ENCODE measurements at regions not wholly inside any gene's neighbourhood (a gene's known extent, or its start where the extent isn't known, plus 50 kb on each side); places are given as distances from the start of the nearest gene placed in this dataset.

DNA sequence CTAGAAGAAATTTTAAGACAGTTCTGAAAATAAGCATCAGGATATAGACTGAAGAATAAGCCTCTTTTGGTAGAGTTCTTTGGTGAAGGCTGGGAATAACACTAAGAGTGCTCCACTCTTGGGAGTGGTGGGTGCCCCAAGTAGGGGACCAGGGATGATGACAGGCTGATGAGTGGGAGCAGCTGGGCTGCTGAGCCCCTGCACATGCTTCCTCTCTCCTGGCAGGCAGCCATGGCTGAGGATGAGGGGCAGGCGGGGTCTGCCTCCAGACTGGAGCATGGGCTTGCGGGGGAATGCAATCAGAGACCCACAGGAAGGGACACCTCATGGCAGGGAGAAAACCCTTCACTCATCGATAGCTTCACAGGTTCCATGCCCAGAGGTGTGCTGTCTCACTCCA lies 72.6 kb upstream of the RORA start:
- Mint-ChIP-seq H3K4me1 (ENCODE audit: low read depth) (no peaks in the 10 kb centered on the region), H3K27ac (no peak overlapping the region), H3K36me3 (ENCODE audit: low read depth) (no peaks in the 10 kb centered on the region), H3K27me3 (peaks cover 10% of the 10 kb centered on the region), H3K4me3 (no peak overlapping the region), H3K9me3 (no peaks in the 10 kb centered on the region)
- intact Hi-C loops (cut with micrococcal nuclease), result no loop called here
- no peak for ATAC-seq
- no peak for DNase-seq
- TF ChIP-seq, protein P1, sequence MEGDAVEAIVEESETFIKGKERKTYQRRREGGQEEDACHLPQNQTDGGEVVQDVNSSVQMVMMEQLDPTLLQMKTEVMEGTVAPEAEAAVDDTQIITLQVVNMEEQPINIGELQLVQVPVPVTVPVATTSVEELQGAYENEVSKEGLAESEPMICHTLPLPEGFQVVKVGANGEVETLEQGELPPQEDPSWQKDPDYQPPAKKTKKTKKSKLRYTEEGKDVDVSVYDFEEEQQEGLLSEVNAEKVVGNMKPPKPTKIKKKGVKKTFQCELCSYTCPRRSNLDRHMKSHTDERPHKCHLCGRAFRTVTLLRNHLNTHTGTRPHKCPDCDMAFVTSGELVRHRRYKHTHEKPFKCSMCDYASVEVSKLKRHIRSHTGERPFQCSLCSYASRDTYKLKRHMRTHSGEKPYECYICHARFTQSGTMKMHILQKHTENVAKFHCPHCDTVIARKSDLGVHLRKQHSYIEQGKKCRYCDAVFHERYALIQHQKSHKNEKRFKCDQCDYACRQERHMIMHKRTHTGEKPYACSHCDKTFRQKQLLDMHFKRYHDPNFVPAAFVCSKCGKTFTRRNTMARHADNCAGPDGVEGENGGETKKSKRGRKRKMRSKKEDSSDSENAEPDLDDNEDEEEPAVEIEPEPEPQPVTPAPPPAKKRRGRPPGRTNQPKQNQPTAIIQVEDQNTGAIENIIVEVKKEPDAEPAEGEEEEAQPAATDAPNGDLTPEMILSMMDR (IDR thresholded peaks at IDR 0.05), result no peak
- ChIA-PET CTCF (no interaction called here), POLR2A (no interaction called here)

DNA sequence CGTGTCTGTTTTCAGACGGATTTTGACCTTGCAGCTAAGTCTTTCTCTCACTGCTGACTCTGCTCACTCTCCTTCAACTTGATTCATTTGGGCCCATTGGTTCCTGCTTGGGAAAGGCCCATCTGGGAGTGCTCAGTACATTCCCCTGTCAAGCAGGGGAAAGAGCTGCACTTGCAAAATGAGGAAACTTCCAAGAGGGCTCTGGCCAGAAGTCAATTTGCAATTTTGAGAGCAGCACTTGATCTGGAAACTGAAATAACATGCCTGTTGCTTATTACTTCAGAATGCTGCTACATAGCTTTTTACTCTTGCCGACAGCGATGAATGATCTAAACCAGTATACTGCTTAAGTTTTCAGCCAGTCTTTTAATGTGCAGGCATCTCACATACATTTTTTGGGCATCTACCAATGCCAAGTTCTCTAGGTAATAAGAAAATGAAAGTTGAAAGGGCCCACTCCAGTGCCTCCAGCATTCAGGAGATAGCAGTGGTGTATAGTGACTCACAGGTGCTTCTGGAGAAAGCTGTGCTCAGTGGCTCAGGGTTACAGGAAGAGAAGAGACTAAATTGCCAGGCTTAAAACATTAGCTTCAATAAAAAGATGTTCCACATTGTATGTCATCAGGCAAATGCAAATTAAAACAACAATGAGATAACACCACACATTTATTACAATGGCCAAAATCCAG lies 70.1 kb upstream of the RORA start:
- H3K27ac Mint-ChIP-seq, result no peak overlapping the region
- H3K4me1 Mint-ChIP-seq (ENCODE audit: low read depth), result no peaks in the 10 kb centered on the region
- CTCF ChIA-PET, result interaction anchor here (1.6 kb wide), 1 partner anchor 10 kb away, joined by 4 read pairs; no protein-coding TSS in a partner anchor
- intact Hi-C loops (cut with micrococcal nuclease), result no loop called here
- POLR2A ChIA-PET, result interaction anchor here (0.6 kb wide), 1 partner anchor 46 kb away, joined by 3 read pairs; no protein-coding TSS in a partner anchor
- H3K27me3 Mint-ChIP-seq, result peaks cover 5% of the 10 kb centered on the region
- no peak overlapping the region for H3K4me3 Mint-ChIP-seq
- H3K9me3 Mint-ChIP-seq, result no peaks in the 10 kb centered on the region
- TF ChIP-seq, protein P1 (IDR thresholded peaks at IDR 0.05), result no peak
- DNase-seq, result no peak
- no peak for ATAC-seq
- no peaks in the 10 kb centered on the region for H3K36me3 Mint-ChIP-seq (ENCODE audit: low read depth)

DNA sequence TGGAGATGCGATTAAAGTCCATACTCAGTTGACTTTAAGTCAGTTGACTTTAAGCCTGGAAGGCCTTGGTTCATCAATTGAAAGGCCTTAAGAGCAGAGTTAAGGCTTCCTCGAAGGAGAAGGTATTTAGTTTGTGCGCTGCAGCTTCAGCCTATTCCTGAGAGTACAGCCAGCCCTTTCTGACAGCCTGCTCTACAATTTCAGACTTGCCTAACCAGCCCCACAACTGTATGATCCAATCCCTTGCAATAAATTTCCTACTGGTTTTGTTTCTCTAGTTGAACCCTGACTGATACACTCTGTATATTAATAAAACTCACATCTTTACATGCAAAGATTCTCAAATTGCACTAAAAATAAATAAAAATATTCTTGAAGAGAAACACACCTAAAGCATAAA lies 66.1 kb upstream of the RORA start:
- POLR2A ChIA-PET, result no interaction called here
- no peaks in the 10 kb centered on the region for H3K36me3 Mint-ChIP-seq (ENCODE audit: low read depth)
- DNase-seq (no peak), ATAC-seq (no peak)
- H3K27me3 Mint-ChIP-seq, result peaks cover 7% of the 10 kb centered on the region
- CTCF ChIA-PET, result no interaction called here
- H3K9me3 Mint-ChIP-seq, result no peaks in the 10 kb centered on the region
- no peaks in the 10 kb centered on the region for H3K4me1 Mint-ChIP-seq (ENCODE audit: low read depth)
- no peak overlapping the region for H3K27ac Mint-ChIP-seq
- intact Hi-C loops (cut with micrococcal nuclease), result no loop called here
- TF ChIP-seq, protein P1 (IDR thresholded peaks at IDR 0.05), result no peak
- no peak overlapping the region for H3K4me3 Mint-ChIP-seq

DNA sequence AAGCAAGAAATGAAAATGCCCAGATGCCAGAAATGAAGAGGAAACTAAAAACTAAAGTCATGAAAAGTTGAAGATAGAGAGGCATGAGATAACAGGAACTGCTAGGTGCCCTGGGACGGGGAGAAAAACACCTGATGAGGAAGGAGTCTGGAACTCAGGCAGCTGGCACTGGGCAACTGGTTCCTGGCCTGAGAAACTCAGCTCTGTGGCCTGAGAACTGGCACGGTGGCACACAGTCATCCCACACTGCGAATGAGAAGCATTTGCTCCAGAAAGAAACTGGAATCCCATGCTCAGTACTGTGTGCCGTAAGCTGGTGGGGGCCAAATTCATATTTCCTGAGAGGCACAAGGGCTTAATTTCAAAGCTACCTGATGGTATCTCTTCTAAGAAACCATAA lies 53.6 kb upstream of the RORA start:
- POLR2A ChIA-PET, result no interaction called here
- no peak for ATAC-seq
- H3K36me3 Mint-ChIP-seq (ENCODE audit: low read depth), result no peaks in the 10 kb centered on the region

DNA sequence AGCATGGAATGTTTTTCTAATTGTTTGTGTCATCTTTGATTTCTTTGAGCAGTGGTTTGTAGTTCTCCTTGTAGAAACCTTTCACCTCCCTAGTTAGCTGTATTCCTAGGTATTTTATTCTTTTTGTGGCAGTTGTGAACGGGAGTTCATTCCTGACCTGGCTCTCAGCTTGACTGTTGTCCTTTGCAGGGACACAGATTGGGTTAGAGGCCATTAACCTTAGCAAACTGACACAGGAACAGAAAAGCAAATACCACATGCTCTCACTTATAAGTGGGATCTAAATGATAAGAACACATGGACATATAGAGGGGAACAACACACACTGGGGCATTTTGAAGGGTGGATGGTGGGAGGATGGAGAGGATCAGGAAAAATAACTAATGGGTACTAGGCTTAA lies 52.2 kb upstream of the RORA start:
- CTCF ChIA-PET, result no interaction called here
- POLR2A ChIA-PET, result no interaction called here
- H3K9me3 Mint-ChIP-seq, result no peaks in the 10 kb centered on the region
- H3K36me3 Mint-ChIP-seq (ENCODE audit: low read depth), result no peaks in the 10 kb centered on the region
- DNase-seq (no peak), ATAC-seq (no peak)
- no peak overlapping the region for H3K27ac Mint-ChIP-seq
- intact Hi-C loops (cut with micrococcal nuclease), result no loop called here
- H3K27me3 Mint-ChIP-seq, result peaks cover 29% of the 10 kb centered on the region
- no peaks in the 10 kb centered on the region for H3K4me1 Mint-ChIP-seq (ENCODE audit: low read depth)
- TF ChIP-seq, protein P1 (IDR thresholded peaks at IDR 0.05), result no peak
- no peak overlapping the region for H3K4me3 Mint-ChIP-seq

More for the DNA sequence above, 53.6 kb upstream of the RORA start:
- Mint-ChIP-seq H3K4me1 (ENCODE audit: low read depth) (no peaks in the 10 kb centered on the region), H3K27me3 (peaks cover 34% of the 10 kb centered on the region), H3K27ac (no peak overlapping the region), H3K4me3 (no peak overlapping the region), H3K9me3 (no peaks in the 10 kb centered on the region)
- TF ChIP-seq, protein P1 (IDR thresholded peaks at IDR 0.05), result no peak
- CTCF ChIA-PET, result no interaction called here
- intact Hi-C loops (cut with micrococcal nuclease), result no loop called here
- DNase-seq, result no peak

All from activated CD8-positive, alpha-beta T cell treated with anti-CD3 and anti-CD28 coated beads for 36 hours (primary cell).